ENCODE measurements at regions not wholly inside any gene's neighbourhood (a gene's known extent, or its start where the extent isn't known, plus 50 kb on each side); places are given as distances from the start of the nearest gene placed in this dataset.

DNA sequence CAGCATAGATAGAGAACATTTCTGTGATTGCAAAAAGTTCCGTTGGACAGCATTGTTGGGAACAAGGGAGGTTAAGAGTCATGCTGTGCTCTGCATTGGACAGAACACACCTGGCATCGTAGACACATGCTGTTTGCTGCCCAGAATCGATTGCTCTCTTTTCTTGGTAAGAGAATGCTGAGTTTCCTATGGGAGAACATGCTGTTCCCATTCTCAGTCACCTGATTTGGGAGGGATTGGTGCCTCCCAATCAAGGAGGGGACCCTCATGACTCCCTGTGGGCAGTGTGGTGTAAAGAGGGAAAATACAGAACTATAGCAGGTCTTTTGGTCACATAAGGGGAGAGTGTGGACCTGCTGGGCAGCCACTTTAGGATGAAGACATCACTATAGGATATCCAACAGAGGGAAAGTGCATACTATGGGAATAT lies 555.4 kb upstream of the CLINT1 start:
- TF ChIP-seq, protein P1, sequence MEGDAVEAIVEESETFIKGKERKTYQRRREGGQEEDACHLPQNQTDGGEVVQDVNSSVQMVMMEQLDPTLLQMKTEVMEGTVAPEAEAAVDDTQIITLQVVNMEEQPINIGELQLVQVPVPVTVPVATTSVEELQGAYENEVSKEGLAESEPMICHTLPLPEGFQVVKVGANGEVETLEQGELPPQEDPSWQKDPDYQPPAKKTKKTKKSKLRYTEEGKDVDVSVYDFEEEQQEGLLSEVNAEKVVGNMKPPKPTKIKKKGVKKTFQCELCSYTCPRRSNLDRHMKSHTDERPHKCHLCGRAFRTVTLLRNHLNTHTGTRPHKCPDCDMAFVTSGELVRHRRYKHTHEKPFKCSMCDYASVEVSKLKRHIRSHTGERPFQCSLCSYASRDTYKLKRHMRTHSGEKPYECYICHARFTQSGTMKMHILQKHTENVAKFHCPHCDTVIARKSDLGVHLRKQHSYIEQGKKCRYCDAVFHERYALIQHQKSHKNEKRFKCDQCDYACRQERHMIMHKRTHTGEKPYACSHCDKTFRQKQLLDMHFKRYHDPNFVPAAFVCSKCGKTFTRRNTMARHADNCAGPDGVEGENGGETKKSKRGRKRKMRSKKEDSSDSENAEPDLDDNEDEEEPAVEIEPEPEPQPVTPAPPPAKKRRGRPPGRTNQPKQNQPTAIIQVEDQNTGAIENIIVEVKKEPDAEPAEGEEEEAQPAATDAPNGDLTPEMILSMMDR (IDR thresholded peaks at IDR 0.05; ENCODE audit: low read length): no peak
- TF ChIP-seq EZH2 (IDR thresholded peaks at IDR 0.05; ENCODE audit: borderline replicate concordance, low read length): no peak
- H3K79me2 ChIP-seq (ENCODE audit: insufficient read depth, low read length): no peaks in the 10 kb centered on the region
- no peak overlapping the region for H2AFZ ChIP-seq (ENCODE audit: low read length)
- no peak overlapping the region for H3K9ac ChIP-seq (ENCODE audit: low read length)
- H3K27me3 ChIP-seq (ENCODE audit: insufficient read depth, low read length): no peaks in the 10 kb centered on the region
- no peak overlapping the region for H3K27ac ChIP-seq (ENCODE audit: low read depth, low read length, poor library complexity, severe bottlenecking)
- H3K4me1 ChIP-seq (ENCODE audit: insufficient read depth, low read length, severe bottlenecking): no peaks in the 10 kb centered on the region
- no peak overlapping the region for H3K4me2 ChIP-seq (ENCODE audit: low read length)
- no peak overlapping the region for H3K4me3 ChIP-seq (ENCODE audit: low read depth, low read length, poor library complexity, severe bottlenecking)
- H4K20me1 ChIP-seq (ENCODE audit: insufficient read depth, low read length): no peaks in the 10 kb centered on the region
- no peaks in the 10 kb centered on the region for H3K36me3 ChIP-seq (ENCODE audit: insufficient read depth, low read length)
- no peaks in the 10 kb centered on the region for H3F3A ChIP-seq (ENCODE audit: insufficient read depth, low read length)
- H3K9me2 ChIP-seq (ENCODE audit: low read depth, low read length): no peaks in the 10 kb centered on the region
- no peaks in the 10 kb centered on the region for H3K9me3 ChIP-seq (ENCODE audit: low read length)

DNA sequence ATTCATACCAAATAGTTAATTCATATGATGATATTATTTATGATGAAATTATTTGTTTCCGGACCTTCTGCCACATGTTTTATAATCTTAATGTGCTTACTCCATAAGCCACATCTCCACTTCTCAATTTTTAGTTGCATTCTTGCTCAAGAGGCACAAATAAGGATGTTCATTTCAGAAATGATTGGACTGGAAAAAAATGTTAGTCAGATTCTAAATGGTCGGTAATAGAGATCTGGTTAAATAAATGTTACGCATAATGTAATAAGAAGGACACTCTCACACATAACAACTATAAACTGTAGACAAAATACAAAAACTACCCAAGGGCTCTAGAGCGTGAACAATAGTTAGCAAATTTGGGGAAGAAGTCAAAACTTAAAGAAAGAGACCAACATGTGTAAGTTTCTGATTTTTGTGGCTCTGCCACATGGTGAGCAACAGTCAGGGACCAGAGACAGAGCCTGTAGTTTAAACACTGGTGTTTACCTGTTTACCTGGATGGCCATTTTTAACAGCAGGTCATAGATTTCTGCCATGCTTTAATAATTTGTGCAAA lies 554.3 kb upstream of the CLINT1 start:
- Histone ChIP-seq H3K27me3 (ENCODE audit: insufficient read depth, low read length) (no peaks in the 10 kb centered on the region), H3K79me2 (ENCODE audit: insufficient read depth, low read length) (no peaks in the 10 kb centered on the region), H2AFZ (ENCODE audit: low read length) (no peak overlapping the region), H3K9me3 (ENCODE audit: low read length) (no peaks in the 10 kb centered on the region), H3K9me2 (ENCODE audit: low read depth, low read length) (no peaks in the 10 kb centered on the region), H3K36me3 (ENCODE audit: insufficient read depth, low read length) (no peaks in the 10 kb centered on the region), H3K4me1 (ENCODE audit: insufficient read depth, low read length, severe bottlenecking) (no peaks in the 10 kb centered on the region), H4K20me1 (ENCODE audit: insufficient read depth, low read length) (no peaks in the 10 kb centered on the region), H3K9ac (ENCODE audit: low read length) (no peak overlapping the region), H3K4me2 (ENCODE audit: low read length) (no peak overlapping the region), H3K27ac (ENCODE audit: low read depth, low read length, poor library complexity, severe bottlenecking) (no peak overlapping the region), H3F3A (ENCODE audit: insufficient read depth, low read length) (no peaks in the 10 kb centered on the region), H3K4me3 (ENCODE audit: low read depth, low read length, poor library complexity, severe bottlenecking) (no peak overlapping the region)
- TF ChIP-seq EZH2 (IDR thresholded peaks at IDR 0.05; ENCODE audit: borderline replicate concordance, low read length): no peak
- TF ChIP-seq, protein P1 (IDR thresholded peaks at IDR 0.05; ENCODE audit: low read length): no peak

DNA sequence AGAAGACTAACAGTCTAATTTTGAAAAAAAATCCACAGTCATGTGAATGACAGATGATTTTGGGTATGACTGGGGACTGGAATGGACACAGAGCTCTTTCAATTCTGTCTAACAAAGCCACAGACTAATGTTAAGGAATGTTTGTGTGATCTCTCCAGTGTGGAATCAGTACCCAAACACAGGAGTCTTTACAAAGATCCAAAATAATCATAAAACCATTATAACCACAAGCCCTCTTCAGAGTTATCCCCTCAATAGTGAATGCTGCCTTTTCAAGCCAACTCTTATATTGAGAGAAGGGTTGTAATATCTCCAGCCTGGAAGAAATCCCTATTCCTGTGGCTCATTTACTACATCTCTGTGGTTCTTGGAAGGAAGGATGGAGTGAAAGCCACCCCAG lies 552.0 kb upstream of the CLINT1 start:
- no peak overlapping the region for H3K9ac ChIP-seq (ENCODE audit: low read length)
- no peaks in the 10 kb centered on the region for H3K79me2 ChIP-seq (ENCODE audit: insufficient read depth, low read length)
- H3F3A ChIP-seq (ENCODE audit: insufficient read depth, low read length): no peaks in the 10 kb centered on the region
- TF ChIP-seq, protein P1 (IDR thresholded peaks at IDR 0.05; ENCODE audit: low read length): no peak
- no peak for TF ChIP-seq EZH2 (IDR thresholded peaks at IDR 0.05; ENCODE audit: borderline replicate concordance, low read length)
- no peaks in the 10 kb centered on the region for H4K20me1 ChIP-seq (ENCODE audit: insufficient read depth, low read length)
- no peak overlapping the region for H2AFZ ChIP-seq (ENCODE audit: low read length)
- H3K4me3 ChIP-seq (ENCODE audit: low read depth, low read length, poor library complexity, severe bottlenecking): no peak overlapping the region
- no peak overlapping the region for H3K27ac ChIP-seq (ENCODE audit: low read depth, low read length, poor library complexity, severe bottlenecking)
- H3K27me3 ChIP-seq (ENCODE audit: insufficient read depth, low read length): no peaks in the 10 kb centered on the region
- H3K36me3 ChIP-seq (ENCODE audit: insufficient read depth, low read length): no peaks in the 10 kb centered on the region
- H3K9me3 ChIP-seq (ENCODE audit: low read length): no peaks in the 10 kb centered on the region
- no peaks in the 10 kb centered on the region for H3K9me2 ChIP-seq (ENCODE audit: low read depth, low read length)
- H3K4me1 ChIP-seq (ENCODE audit: insufficient read depth, low read length, severe bottlenecking): no peaks in the 10 kb centered on the region
- no peak overlapping the region for H3K4me2 ChIP-seq (ENCODE audit: low read length)
